Neuronal stem cell (in vitro differentiated cells): ENCODE measurements at regions not wholly inside any gene's neighbourhood (a gene's known extent, or its start where the extent isn't known, plus 50 kb on each side); places are given as distances from the start of the nearest gene placed in this dataset.

ENCODE experiments used
- DNase-seq: peaks from one replicate; pipeline ENCODE4 v3.0.0-alpha.2; 2013; ENCODE audit warnings: low spot score
- H2AFZ ChIP-seq: one replicate; pipeline ENCODE4 v1.6.1; 2013; ENCODE audit warnings: mild to moderate bottlenecking, low read length, inconsistent platforms
- H2AK5ac ChIP-seq: 2 replicates; pipeline ENCODE4 v1.6.1; 2013; ENCODE audit warnings: low read depth, mild to moderate bottlenecking, inconsistent platforms, low read length, moderate library complexity, mixed read lengths
- H2BK120ac ChIP-seq: 2 replicates; pipeline ENCODE4 v1.6.1; 2013; ENCODE audit warnings: low read depth, mild to moderate bottlenecking, inconsistent platforms, low read length, moderate library complexity, mixed read lengths
- H2BK12ac ChIP-seq: one replicate; pipeline ENCODE4 v1.6.1; 2013; ENCODE audit warnings: low read length, inconsistent platforms
- H2BK15ac ChIP-seq: 2 replicates; pipeline ENCODE4 v1.6.1; 2013; ENCODE audit warnings: mild to moderate bottlenecking, low read length, inconsistent platforms, mixed read lengths
- H2BK5ac ChIP-seq: one replicate; pipeline ENCODE4 v1.6.1; 2013; ENCODE audit warnings: inconsistent platforms, mild to moderate bottlenecking, low read length, moderate library complexity
- H3K14ac ChIP-seq: one replicate; pipeline ENCODE4 v1.6.1; 2013; ENCODE audit warnings: low read length, inconsistent platforms
- H3K18ac ChIP-seq: 2 replicates; pipeline ENCODE4 v1.6.1; 2013; ENCODE audit warnings: low read length, inconsistent platforms
- H3K23ac ChIP-seq: 2 replicates; pipeline ENCODE4 v1.6.1; 2013; ENCODE audit warnings: low read depth, mild to moderate bottlenecking, mixed read lengths, low read length, inconsistent platforms; ENCODE audit not compliant: poor library complexity
- H3K27ac ChIP-seq: replicated peaks from 3 replicates; pipeline ENCODE4 v1.5.1; 2013; ENCODE audit warnings: low read length, inconsistent platforms
- H3K27me3 ChIP-seq, 3 experiments: 2 replicates each; pipeline ENCODE4 v1.6.1; 2013; ENCODE audit warnings: low read length in 3 of 3, mild to moderate bottlenecking in 2 of 3, inconsistent platforms in 1 of 3, low read depth in 1 of 3, mixed read lengths in 1 of 3, moderate library complexity in 1 of 3; ENCODE audit not compliant: control insufficient read depth in 3 of 3, insufficient read depth in 3 of 3
- H3K36me3 ChIP-seq, 2 donors: replicated peaks in 1 of 2; 2 replicates each; pipeline ENCODE4 v1.6.1; 2013; ENCODE audit warnings: low read length in 2 of 2; ENCODE audit not compliant: control insufficient read depth in 2 of 2, insufficient read depth in 2 of 2
- H3K4ac ChIP-seq: 2 replicates; pipeline ENCODE4 v1.6.1; 2013; ENCODE audit warnings: inconsistent platforms, mild to moderate bottlenecking, low read length, moderate library complexity
- H3K4me1 ChIP-seq, 2 donors: 1 replicate in 1 of 2; 2 replicates in 1 of 2; pipeline ENCODE4 v1.6.1; 2013; ENCODE audit warnings: low read length in 2 of 2, low read depth in 1 of 2; ENCODE audit not compliant: control insufficient read depth in 2 of 2, insufficient read depth in 1 of 2
- H3K4me2 ChIP-seq: one replicate; pipeline ENCODE4 v1.6.1; 2013; ENCODE audit warnings: mild to moderate bottlenecking, low read length, inconsistent platforms; ENCODE audit not compliant: insufficient read depth, poor library complexity, severe bottlenecking
- H3K4me3 ChIP-seq, 2 donors: 2 replicates each; pipeline ENCODE4 v1.5.1; 2013; ENCODE audit warnings: low read length in 2 of 2, mild to moderate bottlenecking in 2 of 2, inconsistent platforms in 1 of 2, moderate library complexity in 1 of 2
- H3K79me1 ChIP-seq: one replicate; pipeline ENCODE4 v1.6.1; 2013; ENCODE audit warnings: low read depth, mild to moderate bottlenecking, inconsistent platforms, low read length, moderate library complexity
- H3K9ac ChIP-seq: one replicate; pipeline ENCODE4 v1.6.1; 2013; ENCODE audit warnings: mild to moderate bottlenecking, low read depth, low read length, inconsistent platforms; ENCODE audit not compliant: poor library complexity
- H3K9me3 ChIP-seq, 2 donors: replicated peaks in 1 of 2; 2 replicates each; pipeline versions ENCODE3 to v1.6.1; 2013; ENCODE audit warnings: low read length in 2 of 2, mild to moderate bottlenecking in 2 of 2, inconsistent platforms in 1 of 2, low read depth in 1 of 2, mixed read lengths in 1 of 2, moderate library complexity in 1 of 2; ENCODE audit not compliant: control insufficient read depth in 2 of 2, insufficient read depth in 1 of 2
- H4K8ac ChIP-seq: one replicate; pipeline ENCODE4 v1.6.1; 2013; ENCODE audit warnings: low read depth, mild to moderate bottlenecking, inconsistent platforms, low read length, moderate library complexity
- H4K91ac ChIP-seq: one replicate; pipeline ENCODE4 v1.6.1; 2013; ENCODE audit warnings: low read length, low read depth, mild to moderate bottlenecking, inconsistent platforms; ENCODE audit not compliant: poor library complexity
- WGBS, 2 donors: extraction: QIAGEN DNeasy Blood & Tissue Kit; methylation state at CpG; one replicate each; pipeline ENCODE4 v1.1.7; 2013; ENCODE audit warnings: missing lambda C conversion rate in 2 of 2, mixed read lengths in 1 of 2; ENCODE audit not compliant: insufficient read length in 2 of 2, insufficient replicate concordance in 1 of 2; ENCODE audit errors: extremely low coverage in 2 of 2; 5-methylcytosine and 5-hydroxymethylcytosine counted together

DNA sequence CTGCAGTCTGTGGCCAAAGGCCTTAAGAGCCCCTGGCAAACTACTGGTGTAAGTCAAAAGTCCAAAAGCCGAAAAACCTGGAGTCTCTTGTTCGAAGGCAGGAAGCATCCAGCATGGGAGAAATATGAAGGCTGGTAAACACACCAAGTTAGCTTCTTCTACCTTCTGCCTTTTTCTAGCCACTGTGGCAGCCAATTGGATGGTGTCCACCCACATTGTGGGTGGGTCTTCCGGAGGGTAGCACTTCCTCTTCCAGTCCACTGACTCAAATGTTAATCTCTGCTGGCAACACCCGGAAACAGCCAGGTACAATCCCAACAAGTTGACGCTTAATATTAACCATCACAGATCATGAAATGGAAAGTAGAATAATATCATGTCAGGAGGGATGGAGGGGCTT is 827.6 kb downstream of the SORCS1 start:
- H2BK12ac ChIP-seq: no peak overlapping the region
- H3K27ac ChIP-seq: no peak overlapping the region
- no peak overlapping the region for H2AK5ac ChIP-seq
- no peak overlapping the region for H3K23ac ChIP-seq
- no peak overlapping the region for H2BK120ac ChIP-seq
- no peaks in the 10 kb centered on the region for H3K79me1 ChIP-seq
- H3K14ac ChIP-seq: no peak overlapping the region
- H3K4me2 ChIP-seq: no peak overlapping the region
- no peak overlapping the region for H3K4ac ChIP-seq
- no peak overlapping the region for H4K8ac ChIP-seq
- no peak overlapping the region for H2AFZ ChIP-seq
- no peak overlapping the region for H3K9ac ChIP-seq
- DNase-seq: no peak
- no peaks in the 10 kb centered on the region for H3K36me3 ChIP-seq
- no CpG with 5 or more reads among the region's 5 CpGs for WGBS, 2 donors
- H3K9me3 ChIP-seq: no peaks in the 10 kb centered on the region
- no peak overlapping the region for H2BK15ac ChIP-seq
- H3K4me1 ChIP-seq: peaks cover 0 to 2% of the 10 kb centered on the region in 2 donors
- no peak overlapping the region for H3K18ac ChIP-seq
- H2BK5ac ChIP-seq: no peak overlapping the region
- no peak overlapping the region for H4K91ac ChIP-seq
- H3K27me3 ChIP-seq: no peaks in the 10 kb centered on the region
- no peak overlapping the region for H3K4me3 ChIP-seq

DNA sequence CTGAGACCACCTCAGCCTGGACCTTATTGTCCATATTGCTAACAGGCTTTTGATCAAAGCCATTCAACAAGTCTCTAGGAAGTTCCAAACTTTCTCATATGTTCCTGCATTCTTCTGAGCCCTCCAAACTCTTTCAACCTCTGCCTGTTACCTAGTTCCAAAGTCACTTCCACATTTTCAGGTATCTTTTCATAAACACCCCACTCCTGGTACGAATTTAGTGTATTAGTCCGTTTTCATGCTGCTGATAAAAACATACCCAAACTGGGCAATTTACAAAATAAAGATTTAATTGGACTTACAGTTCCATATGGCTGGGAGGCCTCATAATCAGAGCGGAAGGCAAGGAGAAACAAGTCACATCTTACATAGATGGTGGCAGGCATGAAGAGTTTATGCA is 836.8 kb downstream of the SORCS1 start:
- Histone ChIP-seq H2BK15ac (no peak overlapping the region), H4K91ac (no peak overlapping the region), H2BK12ac (no peak overlapping the region), H3K4me2 (no peak overlapping the region), H3K23ac (no peak overlapping the region), H2BK5ac (no peak overlapping the region), H3K27me3 (no peaks in the 10 kb centered on the region), H3K4me3 (no peak overlapping the region), H3K14ac (no peak overlapping the region), H3K4me1 (no peaks in the 10 kb centered on the region), H3K18ac (no peak overlapping the region), H3K4ac (no peak overlapping the region), H2BK120ac (no peak overlapping the region), H4K8ac (no peak overlapping the region), H3K27ac (no peak overlapping the region), H3K36me3 (no peaks in the 10 kb centered on the region), H2AFZ (no peak overlapping the region), H3K9me3 (peaks cover 9 to 10% of the 10 kb centered on the region in 2 donors), H2AK5ac (no peak overlapping the region), H3K9ac (no peak overlapping the region), H3K79me1 (no peaks in the 10 kb centered on the region)
- no peak for DNase-seq
- no CpG with 5 or more reads among the region's 3 CpGs for WGBS, 2 donors

DNA sequence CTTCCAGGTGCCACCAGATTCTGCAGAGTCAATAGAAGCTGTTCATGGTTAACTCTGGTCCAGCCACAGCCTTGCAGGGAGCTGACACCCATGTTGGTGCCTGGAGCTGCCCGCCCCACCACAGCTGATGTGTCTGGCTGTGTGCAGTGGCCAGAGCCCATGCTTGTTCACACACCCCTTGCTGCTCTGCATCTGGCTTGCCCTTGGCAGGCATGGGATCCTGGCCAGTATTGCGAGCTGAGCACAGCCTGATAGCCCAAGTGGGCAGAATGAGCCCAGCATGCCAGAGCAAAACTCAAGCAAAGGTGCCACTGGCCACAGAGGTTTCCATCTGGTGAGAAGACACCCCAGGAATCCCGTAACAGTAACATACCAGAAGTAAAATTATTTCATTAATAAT is 843.6 kb downstream of the SORCS1 start:
- WGBS, 2 donors: no CpG with 5 or more reads among the region's 3 CpGs
- no peak overlapping the region for H3K4me3 ChIP-seq
- H3K36me3 ChIP-seq: no peaks in the 10 kb centered on the region
- no peak overlapping the region for H3K23ac ChIP-seq
- H3K14ac ChIP-seq: no peak overlapping the region
- H3K18ac ChIP-seq: no peak overlapping the region
- no peak overlapping the region for H2BK5ac ChIP-seq
- no peak overlapping the region for H2BK15ac ChIP-seq
- H4K91ac ChIP-seq: no peak overlapping the region
- H3K4me2 ChIP-seq: no peak overlapping the region
- H2BK12ac ChIP-seq: no peak overlapping the region
- no peak overlapping the region for H2AK5ac ChIP-seq
- H3K4ac ChIP-seq: no peak overlapping the region
- H3K79me1 ChIP-seq: no peaks in the 10 kb centered on the region
- no peaks in the 10 kb centered on the region for H3K27me3 ChIP-seq
- H2BK120ac ChIP-seq: no peak overlapping the region
- H3K9ac ChIP-seq: no peak overlapping the region
- H3K4me1 ChIP-seq: no peaks in the 10 kb centered on the region
- H3K9me3 ChIP-seq: peaks cover 0 to 1% of the 10 kb centered on the region in 2 donors
- H3K27ac ChIP-seq: no peak overlapping the region
- H4K8ac ChIP-seq: no peak overlapping the region
- no peak overlapping the region for H2AFZ ChIP-seq
- no peak for DNase-seq

DNA sequence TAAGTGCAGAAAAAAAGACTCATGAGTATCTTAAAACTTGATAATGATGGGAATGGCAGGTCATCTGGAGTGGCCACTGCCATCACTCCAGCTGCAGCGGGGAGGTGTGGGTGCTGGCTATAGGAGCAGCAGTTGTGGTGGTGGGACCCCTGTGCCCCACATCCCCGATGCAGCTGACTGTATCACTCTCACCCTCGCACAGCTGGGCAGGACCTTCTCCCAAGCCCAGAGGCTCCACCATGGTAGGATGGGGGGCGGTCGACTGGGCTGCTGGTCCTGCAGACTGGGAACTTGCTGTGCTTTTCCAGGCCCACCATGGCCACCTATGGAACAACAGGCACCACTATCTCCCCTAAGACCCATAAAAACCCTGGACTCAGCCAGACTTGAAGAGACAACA is 844.4 kb downstream of the SORCS1 start:
- Histone ChIP-seq H3K4me2 (no peak overlapping the region), H4K91ac (no peak overlapping the region), H2AFZ (no peak overlapping the region), H3K9ac (no peak overlapping the region), H3K18ac (no peak overlapping the region), H3K36me3 (no peaks in the 10 kb centered on the region), H3K4me1 (peaks cover 0 to 1% of the 10 kb centered on the region in 2 donors), H3K79me1 (no peaks in the 10 kb centered on the region), H2BK12ac (no peak overlapping the region), H3K4ac (no peak overlapping the region), H4K8ac (no peak overlapping the region), H2AK5ac (no peak overlapping the region), H3K23ac (no peak overlapping the region), H3K27ac (no peak overlapping the region), H3K27me3 (no peaks in the 10 kb centered on the region), H3K14ac (no peak overlapping the region), H3K4me3 (no peak overlapping the region), H2BK5ac (no peak overlapping the region), H2BK15ac (no peak overlapping the region), H3K9me3 (no peaks in the 10 kb centered on the region), H2BK120ac (no peak overlapping the region)
- WGBS, 2 donors: no CpG with 5 or more reads among the region's 5 CpGs
- DNase-seq: no peak
